ENCODE measurements at regions not wholly inside any gene's neighbourhood (a gene's known extent, or its start where the extent isn't known, plus 50 kb on each side); places are given as distances from the start of the nearest gene placed in this dataset.

GRCh38 chr20:48238781-48239180 is 453.5 kb upstream of the SULF2 start:
- no peak for TF ChIP-seq CTCF (IDR thresholded peaks at IDR 0.05; ENCODE audit: insufficient read depth, low read length)
- TF ChIP-seq REST (IDR thresholded peaks at IDR 0.05; ENCODE audit: insufficient replicate concordance, low read depth) = no peak
